D721Med (cell line): ENCODE measurements at regions not wholly inside any gene's neighbourhood (a gene's known extent, or its start where the extent isn't known, plus 50 kb on each side); places are given as distances from the start of the nearest gene placed in this dataset.

Source experiments
- DNase-seq: peaks from one replicate; pipeline ENCODE4 v3.0.0; 2011; ENCODE audit warnings: low spot score; ENCODE audit not compliant: insufficient read length
- FAIRE-seq: peaks from 2 replicates; lab custom pipeline; 2011; peaks lifted over from hg19 to GRCh38; lab: Jason Lieb, UNC
- CTCF ChIP-seq: IDR thresholded peaks from 2 replicates; pipeline ENCODE4 v1.5.1; 2012; ENCODE audit warnings: mild to moderate bottlenecking, control low read depth; ENCODE audit not compliant: insufficient read depth; ENCODE audit errors: missing control alignments

GRCh38 chr7:16933296-16934279, 51.8 kb upstream of the AGR3 start:
- no peak for FAIRE-seq
- DNase-seq = no peak
- no peak for TF ChIP-seq CTCF

- DNase-seq (no peak), FAIRE-seq (no peak)
- no peak for TF ChIP-seq CTCF
These were observed 53.0 kb upstream of the AGR3 start for GRCh38 chr7:16934722-16935340.

GRCh38 chr7:16935341-16935735, 53.6 kb upstream of the AGR3 start:
- no peak for TF ChIP-seq CTCF
- no peak for FAIRE-seq
- no peak for DNase-seq

GRCh38 chr7:16936626-16937422, 55.0 kb upstream of the AGR3 start:
- FAIRE-seq (no peak), DNase-seq (no peak)
- TF ChIP-seq CTCF = no peak

- FAIRE-seq = no peak
These were observed 57.4 kb upstream of the AGR3 start for GRCh38 chr7:16939161-16939560.

GRCh38 chr7:16940776-16941175, 59.0 kb upstream of the AGR3 start:
- DNase-seq (no peak), FAIRE-seq (no peak)
- no peak for TF ChIP-seq CTCF

More at GRCh38 chr7:16939161-16939560, 57.4 kb upstream of the AGR3 start:
- DNase-seq = no peak
- no peak for TF ChIP-seq CTCF
